Activated T-cell treated with anti-CD3 and anti-CD28 coated beads for 1 hour (primary cell): ENCODE measurements at regions not wholly inside any gene's neighbourhood (a gene's known extent, or its start where the extent isn't known, plus 50 kb on each side); places are given as distances from the start of the nearest gene placed in this dataset.

Source experiments
- DNase-seq: peaks from one replicate; pipeline ENCODE4 v3.0.0-alpha.2; 2020; ENCODE audit warnings: low read depth

DNA sequence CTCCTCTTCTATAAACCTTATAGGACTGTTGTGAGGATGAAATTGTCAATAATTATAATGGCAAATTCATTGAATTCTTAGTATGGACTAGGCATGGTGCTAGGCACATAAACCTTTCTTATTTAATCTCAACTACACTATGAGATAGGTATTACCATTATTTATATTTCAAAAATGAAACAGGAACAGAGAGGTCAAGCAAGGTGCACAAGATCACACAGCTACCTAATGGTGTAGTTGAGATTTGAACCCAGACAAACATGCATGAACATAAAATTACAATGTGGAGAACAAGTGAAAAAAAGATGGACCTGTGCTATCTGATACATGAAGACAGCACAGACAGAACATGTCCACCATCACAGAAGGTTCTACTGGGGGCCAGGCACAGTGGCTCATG lies 156.7 kb downstream of the AXIN2 start:
- no peak for DNase-seq

DNA sequence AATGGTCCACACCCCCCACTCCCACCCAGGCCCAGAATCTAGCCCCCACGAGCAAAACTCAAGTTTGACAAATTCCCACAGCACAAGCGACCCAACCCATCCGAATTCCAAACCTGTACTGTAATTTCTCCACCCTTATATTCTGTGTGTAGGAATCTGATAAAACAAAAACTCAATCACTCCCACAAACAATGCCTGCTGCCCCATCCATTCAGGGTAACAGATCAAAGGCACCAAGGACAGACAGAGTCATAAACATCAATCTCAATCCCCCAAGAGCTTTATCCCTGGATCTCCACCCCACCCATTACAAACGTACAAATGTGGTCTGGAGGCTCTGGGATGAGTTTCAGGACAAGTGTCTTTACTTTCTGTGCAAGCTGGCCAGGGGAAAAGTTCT lies 157.8 kb downstream of the AXIN2 start:
- no peak for DNase-seq

DNA sequence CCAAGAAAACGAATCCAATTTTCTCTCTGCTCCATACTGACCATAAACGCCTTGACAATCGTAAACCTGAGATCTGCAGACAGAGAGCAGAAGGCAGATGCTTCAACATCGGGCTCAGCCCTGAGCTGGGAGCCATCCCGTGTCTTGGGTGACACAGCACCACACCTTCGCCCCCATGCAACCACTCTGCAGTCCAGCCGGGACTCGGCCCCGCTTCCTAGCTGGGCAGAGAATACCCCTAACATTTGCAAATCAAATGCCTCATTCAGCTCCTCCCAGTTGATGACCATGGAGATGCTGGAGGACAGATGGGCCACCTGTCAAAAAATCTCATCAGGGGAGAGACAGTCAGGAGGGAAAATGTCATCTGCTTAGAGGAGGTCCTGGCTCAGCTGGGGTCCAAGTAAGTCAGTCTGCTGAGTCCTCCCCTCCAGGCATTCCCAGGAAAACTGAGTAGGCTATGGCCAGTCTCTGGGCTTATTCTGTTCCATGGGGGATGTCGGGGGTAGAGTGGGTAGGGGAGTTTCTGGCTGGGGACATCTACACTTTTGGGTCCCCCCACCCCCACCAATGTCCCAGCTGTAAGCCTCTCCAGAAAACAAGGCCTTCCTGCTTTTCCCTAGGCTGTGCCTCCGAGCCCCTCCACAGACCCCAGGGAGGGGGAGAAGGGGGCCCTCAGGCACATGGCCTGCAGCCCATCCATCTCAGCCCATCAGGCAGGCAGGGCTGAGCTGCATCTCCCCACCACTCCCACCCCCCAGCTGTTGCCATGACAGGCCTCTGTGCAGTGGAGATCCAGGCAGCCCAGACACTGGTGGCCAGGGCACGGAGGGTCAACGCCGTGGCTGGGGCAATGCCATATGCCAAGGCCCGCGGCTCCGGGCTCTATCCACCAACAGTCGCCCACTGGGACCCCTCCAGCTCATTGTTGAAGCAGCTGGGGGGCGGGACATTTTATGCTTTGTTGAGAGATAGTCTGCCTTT lies 158.6 kb downstream of the AXIN2 start:
- DNase-seq = no peak

DNA sequence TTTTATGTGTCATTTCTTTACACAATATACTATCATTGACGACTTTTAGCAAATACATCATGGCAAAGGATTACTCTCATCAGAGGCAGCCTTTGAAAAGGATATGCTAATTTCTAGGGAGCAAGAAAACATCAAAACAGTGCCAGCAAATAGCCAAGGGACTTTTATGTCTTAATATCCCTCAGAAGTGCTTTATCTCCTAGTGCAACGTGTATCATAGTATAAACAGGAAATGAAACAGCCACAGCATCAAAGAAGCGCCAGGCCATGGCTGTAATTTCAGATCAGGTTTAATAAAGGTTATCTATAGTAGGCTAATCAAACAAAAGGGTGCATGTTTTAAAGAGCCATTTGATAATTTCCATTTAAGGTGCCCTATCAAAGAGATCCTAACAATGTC lies 159.9 kb downstream of the AXIN2 start:
- no peak for DNase-seq

DNA sequence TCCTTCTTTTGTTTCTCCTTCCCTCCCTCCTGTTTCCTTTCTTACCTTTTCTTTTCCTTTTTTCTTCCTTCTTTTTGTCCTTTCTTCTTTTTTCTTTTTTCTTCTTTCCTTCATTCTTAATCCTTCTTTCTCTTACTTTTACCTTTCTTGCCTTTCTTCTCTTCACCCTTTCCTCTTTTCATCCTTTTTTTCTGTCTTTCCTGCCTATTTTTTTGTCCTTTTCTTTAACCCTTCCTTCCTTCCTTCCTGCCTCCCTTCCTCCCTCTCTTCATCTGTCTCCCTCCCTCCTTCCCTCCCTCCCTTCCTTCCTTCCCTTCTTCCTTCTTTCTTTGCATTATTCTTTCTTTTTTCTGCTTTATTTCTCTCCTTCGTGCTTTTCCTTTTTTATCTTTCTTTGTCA lies 160.7 kb downstream of the AXIN2 start:
- DNase-seq = no peak

DNA sequence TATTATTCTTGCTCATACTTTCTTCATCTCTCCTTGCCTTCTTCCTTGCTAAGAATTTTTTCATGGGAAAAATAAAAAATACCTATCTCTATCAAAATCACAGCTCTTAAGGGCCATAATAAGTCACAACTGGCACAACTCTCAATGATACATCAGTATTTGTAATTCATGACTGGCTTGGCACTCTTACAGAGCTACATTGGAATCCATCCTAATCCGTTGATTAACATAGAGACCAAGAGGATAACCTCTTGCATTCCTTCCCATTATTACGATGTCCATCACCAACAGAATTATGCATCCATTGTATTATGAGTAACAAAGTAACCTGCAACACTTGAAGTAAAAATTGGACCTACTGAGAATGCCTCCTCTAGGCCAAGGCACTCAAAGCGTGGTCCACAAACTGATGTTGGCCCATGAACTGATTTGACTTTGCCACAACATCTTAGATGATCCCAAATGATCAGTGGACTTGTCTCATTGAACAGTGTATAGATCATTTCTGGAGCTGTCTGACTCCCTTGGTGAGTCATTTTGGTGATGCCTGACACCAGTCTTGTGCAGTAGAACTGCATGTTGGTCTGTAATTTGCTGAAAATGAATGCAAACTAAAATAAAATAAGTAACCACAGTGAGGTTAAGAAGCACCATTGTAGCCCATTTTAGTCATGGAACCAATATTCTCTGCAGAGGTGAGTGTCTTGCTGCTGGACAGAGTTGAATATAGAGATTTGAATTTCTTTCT lies 163.2 kb downstream of the AXIN2 start:
- DNase-seq = no peak

DNA sequence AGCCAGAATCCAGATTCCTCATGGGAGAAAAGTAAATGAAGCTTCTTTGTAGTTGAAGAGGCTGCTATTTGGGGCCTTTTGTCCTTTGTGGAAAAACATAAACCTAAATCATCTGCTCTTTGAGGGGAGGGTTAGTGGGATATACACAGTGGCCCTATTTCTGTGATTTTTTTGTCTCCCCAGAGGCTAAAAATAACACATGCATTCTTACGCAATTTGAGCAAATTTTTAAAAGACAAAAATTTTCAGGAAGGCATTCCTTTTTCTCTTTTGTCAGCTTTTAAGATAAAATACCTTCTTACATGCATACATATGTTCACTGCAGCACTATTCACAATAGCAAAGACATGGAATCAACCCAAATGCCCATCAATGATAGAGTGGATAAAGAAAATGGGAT lies 165.5 kb downstream of the AXIN2 start:
- DNase-seq = no peak

DNA sequence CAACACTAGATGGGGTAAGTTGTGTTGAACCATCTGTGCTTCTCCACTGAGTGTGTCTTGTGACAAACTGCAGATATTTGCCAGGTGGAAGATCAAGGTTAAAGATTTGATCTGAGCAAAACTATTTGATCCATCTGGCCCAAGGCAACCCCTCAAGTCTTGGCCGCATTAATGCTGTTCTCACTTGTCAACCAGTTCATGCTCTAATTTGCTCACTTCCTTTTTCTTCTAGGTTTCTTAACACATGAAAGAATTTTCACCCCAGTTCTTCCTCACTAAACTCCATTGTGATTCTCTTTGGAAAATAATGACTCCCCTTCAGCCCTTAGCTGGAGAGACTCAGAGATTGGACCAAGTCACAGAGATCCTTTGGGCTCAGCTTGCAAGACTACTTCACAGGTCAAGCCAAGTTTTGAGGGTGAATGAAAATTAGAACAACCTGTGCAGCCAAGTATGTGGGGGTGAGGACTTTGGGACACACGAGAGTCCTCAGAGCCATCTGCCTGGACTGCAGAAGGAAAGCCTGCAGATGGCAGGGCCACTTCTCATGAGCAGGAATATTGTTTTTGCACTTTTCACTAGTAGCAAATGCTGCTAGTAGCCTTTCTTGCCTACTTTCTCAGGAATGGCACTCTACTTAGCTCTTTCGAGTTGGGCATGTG lies 166.5 kb downstream of the AXIN2 start:
- no peak for DNase-seq

DNA sequence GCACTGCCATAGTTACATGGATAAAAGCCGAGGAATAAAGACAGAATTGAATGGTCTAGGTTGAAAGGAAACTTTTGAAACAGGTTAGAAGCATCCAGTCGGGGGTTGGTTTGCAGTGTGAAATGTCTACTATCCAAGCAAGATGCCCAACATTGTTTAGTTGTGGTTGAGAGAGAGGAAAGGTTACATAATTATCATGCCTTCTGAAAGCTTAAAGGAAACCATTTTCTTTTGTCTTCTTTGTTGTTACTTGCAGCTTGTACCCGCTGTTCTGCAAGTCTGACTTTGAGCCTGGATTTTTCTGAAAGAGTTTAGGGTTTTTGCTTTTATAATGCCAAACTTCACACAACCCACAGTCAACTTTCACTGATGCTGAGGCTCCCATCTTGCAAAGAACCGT lies 167.9 kb downstream of the AXIN2 start:
- DNase-seq = no peak

DNA sequence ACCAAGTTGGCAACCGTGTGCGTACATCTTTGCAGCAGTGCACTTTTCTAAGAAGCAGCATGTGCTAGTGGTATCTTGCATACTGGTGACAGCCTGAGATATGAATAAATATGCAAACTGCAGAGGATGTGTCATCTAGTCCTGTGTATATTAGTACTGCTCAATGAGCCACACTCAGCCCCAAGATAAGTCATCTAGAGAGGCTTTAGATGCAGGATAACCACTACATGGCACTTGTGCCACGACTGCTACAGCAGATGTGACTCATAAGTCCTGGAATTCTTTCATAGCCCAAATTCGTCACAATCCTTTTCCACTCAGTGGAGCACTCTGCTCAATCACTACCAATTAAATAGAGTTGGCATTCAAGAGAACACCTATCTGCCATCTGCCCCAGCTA lies 171.5 kb downstream of the AXIN2 start:
- no peak for DNase-seq

DNA sequence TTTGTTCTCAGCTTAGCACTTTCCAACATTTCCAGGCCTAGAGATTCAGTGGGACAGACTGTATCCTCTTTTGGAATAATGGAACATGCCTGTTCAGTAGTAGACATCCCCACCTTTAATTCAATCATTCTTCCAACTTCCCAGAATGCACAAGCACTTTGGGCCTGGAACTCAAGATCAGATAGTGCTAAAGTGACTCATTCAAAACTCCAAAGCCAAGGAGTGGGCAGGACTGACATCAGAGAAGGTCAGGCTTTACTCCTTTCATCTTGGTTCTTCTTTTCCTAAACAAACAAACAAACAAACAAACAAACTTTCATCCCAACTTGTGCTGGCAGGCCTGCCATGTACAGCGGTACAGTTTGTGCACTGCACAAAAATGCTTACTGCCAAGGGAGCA lies 172.0 kb downstream of the AXIN2 start:
- no peak for DNase-seq

DNA sequence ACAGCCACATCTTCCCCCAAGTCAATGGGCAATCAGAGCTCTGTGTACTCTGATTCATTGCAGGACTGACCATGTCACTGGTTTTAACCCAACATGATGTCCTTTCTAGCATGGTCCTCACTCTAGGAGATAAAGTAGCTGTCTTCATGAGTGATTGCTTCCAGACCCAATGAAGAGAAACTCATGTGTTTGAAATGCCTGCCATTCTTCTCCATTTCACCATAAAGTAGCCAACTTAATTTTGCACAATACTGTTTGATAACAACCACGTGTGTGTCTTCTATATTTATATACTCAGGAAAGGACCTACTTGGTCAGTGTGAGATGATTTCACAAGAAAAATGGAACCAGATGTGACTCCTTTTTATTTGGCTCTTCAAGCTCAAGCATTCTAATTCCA lies 172.5 kb downstream of the AXIN2 start:
- no peak for DNase-seq

DNA sequence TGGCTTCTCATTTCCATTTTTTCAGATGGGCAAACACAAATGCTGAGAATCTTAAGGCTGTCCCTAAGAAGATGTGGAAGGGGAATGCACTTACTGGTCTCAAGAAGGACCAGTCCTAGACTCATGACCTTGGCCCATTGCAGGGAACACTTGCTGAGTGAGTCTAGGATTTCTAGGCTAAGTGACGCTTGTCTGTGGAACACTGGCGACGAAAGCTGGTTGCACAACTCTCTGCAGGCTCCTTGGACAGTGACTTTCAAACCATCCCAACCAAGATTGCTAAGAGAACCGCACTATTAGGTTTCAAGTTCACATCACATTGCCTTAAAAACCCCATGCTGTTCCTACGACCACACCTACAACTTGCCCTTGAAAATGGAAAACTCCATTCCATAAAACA lies 174.1 kb downstream of the AXIN2 start:
- no peak for DNase-seq

DNA sequence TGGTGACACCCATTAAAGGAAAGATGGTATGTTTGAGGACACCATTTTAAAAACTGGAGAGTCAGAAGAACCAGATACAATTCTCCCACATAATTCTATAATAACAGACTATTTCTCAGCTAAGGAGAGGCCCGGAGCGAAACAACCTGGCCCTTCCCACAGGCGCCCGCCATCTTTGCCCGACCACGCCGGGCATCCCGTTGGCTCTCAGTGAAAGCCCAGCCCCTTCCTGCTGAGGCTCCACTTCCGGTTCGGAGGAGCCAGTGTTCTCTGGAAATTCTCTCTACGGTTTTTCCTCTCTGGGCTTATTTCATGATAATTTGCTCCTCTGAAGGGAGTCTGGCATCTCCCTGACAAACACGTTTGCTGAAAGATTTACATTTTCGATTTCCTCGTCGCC lies 175.7 kb downstream of the AXIN2 start:
- DNase-seq = no peak

DNA sequence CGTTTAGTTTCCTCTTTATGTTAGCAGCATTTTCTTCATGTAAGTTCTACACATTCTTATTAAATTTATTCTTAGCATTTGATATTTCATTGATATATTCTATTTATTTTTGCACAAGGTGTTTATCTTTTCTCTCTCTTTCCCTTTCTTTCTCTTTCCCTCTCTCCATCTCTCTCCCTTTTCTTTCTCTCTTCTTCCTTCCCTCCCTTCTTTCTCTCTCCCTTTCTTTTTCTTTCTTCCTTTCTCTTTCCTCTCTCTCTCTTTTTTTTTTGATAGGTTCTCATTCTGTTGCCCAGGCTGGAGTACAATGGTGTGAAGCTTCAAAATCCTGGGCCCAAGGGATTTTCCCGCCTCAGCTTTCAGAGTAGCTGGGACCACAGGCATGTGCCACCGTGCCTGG lies 176.4 kb downstream of the AXIN2 start:
- DNase-seq = no peak

DNA sequence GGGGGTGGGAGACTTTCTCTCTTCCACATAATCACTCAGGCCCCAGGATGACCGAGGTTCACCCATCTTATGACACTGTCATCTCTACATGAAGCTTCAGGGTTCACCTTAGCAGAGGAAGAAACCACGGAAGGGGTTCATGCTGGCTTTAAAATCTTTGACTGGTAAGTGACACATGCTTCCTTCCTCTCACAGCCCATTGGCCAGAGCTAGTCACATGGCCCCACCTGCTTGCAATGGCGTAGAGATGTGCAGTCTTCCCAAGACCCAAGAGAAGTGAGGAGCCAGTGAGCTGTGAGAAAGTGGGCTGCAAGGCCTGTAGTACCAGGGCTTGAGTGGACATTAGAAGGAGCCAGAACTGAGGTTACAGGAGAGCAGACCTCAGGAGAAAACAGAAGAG lies 180.3 kb downstream of the AXIN2 start:
- no peak for DNase-seq

DNA sequence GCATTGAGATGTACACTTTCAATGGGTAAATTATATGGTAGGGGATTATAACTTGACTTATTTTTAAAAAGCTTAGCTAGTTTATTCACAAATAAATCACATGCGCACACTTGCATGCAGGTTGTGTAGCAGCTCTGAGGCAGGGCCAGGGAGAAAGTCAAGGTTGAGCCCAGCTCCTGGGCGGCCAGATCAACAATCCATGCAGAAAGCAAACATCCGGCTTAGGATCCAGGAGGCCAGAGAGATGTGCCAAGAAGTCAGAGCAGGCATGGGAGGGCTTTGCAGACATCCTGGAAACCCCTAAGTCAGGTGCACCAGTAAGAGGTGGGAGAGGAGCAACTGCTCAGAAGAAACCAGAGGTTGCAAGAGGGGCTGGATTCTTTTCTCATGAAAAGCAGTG lies 186.5 kb downstream of the AXIN2 start:
- no peak for DNase-seq

DNA sequence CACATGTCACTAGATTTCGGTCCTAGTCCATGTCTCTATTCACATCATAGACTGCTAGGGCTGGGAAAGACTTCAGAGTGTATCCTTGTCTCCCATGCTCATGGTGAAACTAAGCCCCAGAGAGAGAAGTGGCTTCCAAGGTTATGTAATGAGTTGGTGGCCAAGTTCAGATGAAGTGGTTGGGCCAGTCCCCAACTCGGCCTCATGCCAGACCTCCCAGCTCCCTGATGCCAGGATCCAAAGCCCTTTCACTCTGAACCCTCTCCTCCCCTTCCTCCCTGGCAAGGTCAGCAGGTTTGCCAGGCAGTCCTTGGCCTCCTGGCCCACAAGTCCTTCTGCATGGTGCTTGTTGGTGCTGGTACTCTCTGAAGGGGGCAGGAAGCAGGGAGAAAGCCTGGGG lies 189.7 kb downstream of the AXIN2 start:
- no peak for DNase-seq

DNA sequence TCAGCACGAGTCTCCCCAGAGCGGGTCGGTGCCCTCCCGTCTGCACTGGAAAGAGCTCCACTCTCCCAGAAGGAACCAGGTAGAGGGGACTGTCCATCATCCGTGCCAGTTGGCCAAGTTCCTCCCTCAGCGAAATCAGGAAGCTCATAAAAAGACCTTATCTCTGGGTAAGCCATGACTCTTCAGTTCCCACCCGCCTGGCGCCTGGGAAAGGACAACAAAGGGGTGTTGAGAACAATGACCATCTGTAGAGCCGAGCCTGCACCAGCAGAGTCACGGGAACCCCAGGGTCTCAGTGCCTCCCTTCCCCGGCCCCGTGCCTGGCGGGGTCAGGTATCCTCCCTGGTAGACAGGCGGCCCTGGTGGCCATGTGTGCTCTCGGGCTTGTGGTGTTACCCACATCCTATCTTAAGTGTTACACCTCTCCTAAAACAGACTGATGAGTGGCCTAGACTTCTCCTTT lies 190.7 kb downstream of the AXIN2 start:
- DNase-seq = no peak

DNA sequence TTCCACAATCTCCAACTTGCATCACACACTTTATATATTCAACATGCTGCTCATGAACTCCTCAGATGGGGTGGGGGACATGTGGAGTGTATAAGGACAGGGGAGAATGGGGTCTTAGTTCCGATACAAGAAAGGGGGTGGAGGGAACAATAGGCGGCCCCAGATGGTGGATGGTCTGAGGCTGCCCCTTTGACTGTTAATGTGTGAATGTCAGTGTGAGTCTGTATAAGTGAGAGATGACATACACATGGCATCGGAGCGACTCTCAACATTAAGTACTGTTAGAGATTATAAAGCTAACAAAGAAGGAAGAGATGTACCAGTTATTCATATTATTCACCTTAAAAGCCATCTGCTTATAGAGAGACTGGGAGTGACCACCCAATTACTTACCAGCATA lies 193.1 kb downstream of the AXIN2 start:
- DNase-seq = no peak

DNA sequence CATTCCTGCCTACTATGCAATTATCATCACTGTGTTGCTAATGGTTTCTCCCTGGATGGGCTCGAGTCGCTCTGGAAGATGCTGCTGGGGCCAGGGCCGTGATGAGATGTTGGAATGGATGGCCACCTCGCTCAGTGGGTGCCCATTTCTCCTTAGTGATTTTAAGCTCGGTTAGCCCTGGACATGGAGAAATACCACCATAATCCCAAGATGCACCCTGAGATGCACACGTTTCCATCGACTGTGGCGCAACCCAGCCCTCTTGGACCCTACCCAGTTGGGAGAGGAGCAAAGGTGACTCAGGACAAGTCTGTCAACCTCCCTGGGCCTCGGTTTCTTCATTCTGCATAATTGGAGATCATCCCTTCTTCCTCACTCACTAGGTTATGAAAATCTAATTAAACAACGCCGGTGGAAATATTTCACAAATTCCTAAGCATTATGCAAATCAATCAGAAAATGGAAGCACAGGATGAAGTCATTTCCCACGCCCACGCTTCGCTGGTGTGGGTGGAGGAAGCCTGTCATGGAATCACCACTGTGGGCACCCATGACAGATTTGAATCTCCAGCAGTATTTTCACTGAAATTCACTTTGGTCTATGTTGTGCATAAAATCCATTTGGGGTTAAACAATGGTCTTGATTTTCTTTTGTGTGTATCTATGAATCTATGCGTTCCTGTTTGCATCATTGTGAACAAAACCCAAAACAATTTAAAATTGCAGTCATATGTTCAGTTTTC lies 195.2 kb downstream of the AXIN2 start:
- DNase-seq = no peak

DNA sequence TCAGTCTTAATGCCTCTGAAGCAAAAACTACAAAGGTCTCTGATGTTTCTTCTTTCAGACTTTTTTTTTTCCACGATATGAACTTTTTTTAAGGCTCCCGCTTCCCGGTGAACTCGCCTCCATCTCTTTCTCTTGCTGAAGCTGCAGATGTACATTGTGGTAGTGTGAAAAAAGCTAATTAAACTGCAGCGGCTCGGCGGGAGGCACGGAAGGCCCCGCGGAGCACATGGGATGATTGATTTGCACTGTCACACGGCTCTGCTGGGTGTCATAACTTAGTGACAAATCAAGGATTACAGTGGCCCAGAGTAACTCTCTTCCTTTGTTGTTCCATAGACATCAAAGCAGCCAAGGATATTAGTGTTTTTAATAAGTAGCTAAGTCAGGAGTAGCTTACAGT lies 196.3 kb downstream of the AXIN2 start:
- no peak for DNase-seq
